Limb (tissue), 2 donors: ENCODE measurements at regions not wholly inside any gene's neighbourhood (a gene's known extent, or its start where the extent isn't known, plus 50 kb on each side); places are given as distances from the start of the nearest gene placed in this dataset.

Experiments used
- DNase-seq, 2 donors: peaks; one replicate each; pipeline ENCODE4 v3.0.0-alpha.2; 2016; ENCODE audit errors: extremely low spot score in 2 of 2

- DNase-seq, result no peak
Observed at GRCh38 chr1:239436286-239436685, 49.9 kb downstream of the CHRM3 start.

GRCh38 chr1:239437822-239438221 is 51.5 kb downstream of the CHRM3 start:
- no peak for DNase-seq

GRCh38 chr1:239438891-239439290 is 52.5 kb downstream of the CHRM3 start:
- no peak for DNase-seq

- no peak for DNase-seq
Observed at GRCh38 chr1:239443361-239443760, 57.0 kb downstream of the CHRM3 start.

- DNase-seq, result no peak
Observed at GRCh38 chr1:239446611-239447010, 60.2 kb downstream of the CHRM3 start.

- DNase-seq, result no peak
Observed at GRCh38 chr1:239448911-239449310, 62.5 kb downstream of the CHRM3 start.

GRCh38 chr1:239455743-239456142 is 69.4 kb downstream of the CHRM3 start:
- DNase-seq, result no peak

- DNase-seq, result no peak
Observed at GRCh38 chr1:239456788-239457187, 70.4 kb downstream of the CHRM3 start.

GRCh38 chr1:239457491-239458143 is 71.2 kb downstream of the CHRM3 start:
- DNase-seq, result no peak

GRCh38 chr1:239458144-239458500 is 71.8 kb downstream of the CHRM3 start:
- no peak for DNase-seq

- DNase-seq, result no peak
Observed at GRCh38 chr1:239467730-239468129, 81.4 kb downstream of the CHRM3 start.

GRCh38 chr1:239478069-239478468 is 91.7 kb downstream of the CHRM3 start:
- DNase-seq, result no peak

- no peak for DNase-seq
Observed at GRCh38 chr1:239483391-239483790, 97.0 kb downstream of the CHRM3 start.

- no peak for DNase-seq
Observed at GRCh38 chr1:239493811-239494414, 107.5 kb downstream of the CHRM3 start.

GRCh38 chr1:239505094-239505493 is 118.7 kb downstream of the CHRM3 start:
- DNase-seq, result no peak

- DNase-seq, result no peak
Observed at GRCh38 chr1:239507826-239508225, 121.5 kb downstream of the CHRM3 start.

GRCh38 chr1:239511875-239512274 is 125.5 kb downstream of the CHRM3 start:
- no peak for DNase-seq

- no peak for DNase-seq
Observed at GRCh38 chr1:239516579-239516978, 130.2 kb downstream of the CHRM3 start.

- DNase-seq, result no peak
Observed at GRCh38 chr1:239526391-239526790, 140.0 kb downstream of the CHRM3 start.

- no peak for DNase-seq
Observed at GRCh38 chr1:239527051-239527693, 140.8 kb downstream of the CHRM3 start.

- DNase-seq, result peak in 1 of 2 donors; percentile 16
Observed at GRCh38 chr1:239536165-239536849, 149.9 kb downstream of the CHRM3 start.

- no peak for DNase-seq
Observed at GRCh38 chr1:239537795-239538194, 151.4 kb downstream of the CHRM3 start.
